Activated B cell treated with CpG ODN at 0.5 μM for 24 hours (primary cell): ENCODE measurements at regions not wholly inside any gene's neighbourhood (a gene's known extent, or its start where the extent isn't known, plus 50 kb on each side); places are given as distances from the start of the nearest gene placed in this dataset.
A peak's percentile ranks its signal among the peaks of the same experiment; 100 is the strongest.
"Not testable (repeated sequence)": the region's sequence is repeated elsewhere in the genome, so short reads cannot be mapped to it uniquely, and the experiment has no call there.

ENCODE experiments used
- ATAC-seq: fragments of 200-7000 bp; cut with Tn5 transposase; one replicate; pipeline ENCODE4 v1.10.0; 2021; ENCODE audit warnings: low read depth, mild to moderate bottlenecking, moderate library complexity
- CTCF ChIA-PET: fragments of 350-600 bp; sonication (Branson Sonifier 250); formaldehyde crosslinking; loops from one replicate; lab custom pipeline; 2021; ENCODE audit warnings: antibody characterized with exemption; lab: Charles Lee
- POLR2A ChIA-PET: fragments of 350-600 bp; sonication (Branson Sonifier 250); formaldehyde crosslinking; loops from one replicate; lab custom pipeline; 2021; ENCODE audit warnings: antibody characterized with exemption; lab: Charles Lee
- DNase-seq: peaks from one replicate; pipeline ENCODE4 v3.0.0; 2022
- H3K27ac Mint-ChIP-seq: one replicate; pipeline ENCODE4 v1.8.0; 2020; ENCODE audit warnings: mixed read lengths
- H3K27me3 Mint-ChIP-seq: one replicate; pipeline ENCODE4 v1.8.0; 2021; ENCODE audit warnings: mixed read lengths
- H3K36me3 Mint-ChIP-seq: one replicate; pipeline ENCODE4 v1.8.0; 2021; ENCODE audit warnings: low read depth, mixed read lengths
- H3K4me1 Mint-ChIP-seq: one replicate; pipeline ENCODE4 v1.8.0; 2021; ENCODE audit warnings: mixed read lengths
- H3K4me3 Mint-ChIP-seq: one replicate; pipeline ENCODE4 v1.8.0; 2020; ENCODE audit warnings: mild to moderate bottlenecking, mixed read lengths
- H3K9me3 Mint-ChIP-seq: one replicate; pipeline ENCODE4 v1.8.0; 2020; ENCODE audit warnings: mixed read lengths
- intact Hi-C: fragments of 100-400 bp; cut with micrococcal nuclease; formaldehyde crosslinking; loops from one replicate; pipeline ENCODE4 v1.15.1; 2024
- TF ChIP-seq, protein P1 (sequence below): fragments of 200-600 bp; IDR thresholded peaks from one replicate; pipeline ENCODE4 v1.8.0; 2022; ENCODE audit warnings: antibody characterized with exemption, mild to moderate bottlenecking

DNA sequence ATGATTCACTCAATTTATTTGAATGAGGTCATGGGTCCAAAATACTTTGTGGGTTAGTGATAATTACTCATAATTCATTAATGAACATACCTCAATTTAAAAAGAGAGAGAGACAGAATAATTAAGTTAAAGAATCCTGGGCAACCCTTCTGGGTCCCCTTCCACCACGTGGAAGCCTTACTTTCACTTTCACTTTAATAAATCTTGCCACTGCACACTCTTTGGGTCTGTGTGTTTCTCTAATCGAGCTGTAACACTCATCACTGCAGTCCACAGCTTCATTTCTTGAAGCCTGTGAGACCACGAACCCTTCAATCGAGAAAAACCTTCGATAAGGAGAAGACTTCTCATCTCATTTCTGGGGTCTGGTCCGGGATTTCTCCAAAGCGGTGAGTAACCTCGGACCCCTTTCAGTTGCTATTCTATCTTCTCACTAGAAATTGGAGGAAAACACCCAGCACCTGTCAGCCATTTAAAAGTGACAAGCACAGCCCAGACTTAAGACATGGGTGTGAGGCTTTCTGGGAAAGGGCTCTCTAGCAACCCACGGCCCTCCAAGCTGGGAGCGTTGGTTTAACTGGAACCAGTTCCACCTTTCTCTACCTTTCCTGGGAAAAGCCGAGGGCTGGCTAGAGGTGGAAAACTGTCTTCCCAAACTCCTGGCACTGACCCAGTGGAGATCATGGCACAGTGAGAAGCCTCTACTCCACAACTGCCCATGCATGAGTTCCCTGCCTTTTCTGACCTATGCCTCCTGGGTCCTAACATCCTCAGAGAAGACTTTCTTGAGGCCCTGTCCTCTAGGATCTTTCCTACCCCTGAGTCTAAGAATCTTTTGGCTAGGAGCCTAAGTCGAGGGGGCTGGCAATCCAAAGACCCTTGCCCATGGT is 148.8 kb upstream of the ATF7IP start:
- peak overlapping the region; percentile 82 for H3K27ac Mint-ChIP-seq
- peak; percentile 62 for ATAC-seq
- H3K4me3 Mint-ChIP-seq, result peak overlapping the region; percentile 70
- peaks cover 9% of the 10 kb centered on the region for H3K9me3 Mint-ChIP-seq
- DNase-seq, result no peak
- H3K4me1 Mint-ChIP-seq, result peaks cover 34% of the 10 kb centered on the region
- no peaks in the 10 kb centered on the region for H3K27me3 Mint-ChIP-seq
- ChIA-PET POLR2A (interaction anchor here (1.1 kb wide), 1 partner anchor 24 kb away, joined by 3 read pairs; no protein-coding TSS in a partner anchor), CTCF (interaction anchor here (1.1 kb wide), 1 partner anchor 31 kb away, joined by 6 read pairs; no protein-coding TSS in a partner anchor)
- intact Hi-C loops, result loop anchor here (2.0 kb wide), 1 partner anchor 26 kb away; no protein-coding TSS in a partner anchor
- peaks cover 10% of the 10 kb centered on the region for H3K36me3 Mint-ChIP-seq
- TF ChIP-seq, protein P1, sequence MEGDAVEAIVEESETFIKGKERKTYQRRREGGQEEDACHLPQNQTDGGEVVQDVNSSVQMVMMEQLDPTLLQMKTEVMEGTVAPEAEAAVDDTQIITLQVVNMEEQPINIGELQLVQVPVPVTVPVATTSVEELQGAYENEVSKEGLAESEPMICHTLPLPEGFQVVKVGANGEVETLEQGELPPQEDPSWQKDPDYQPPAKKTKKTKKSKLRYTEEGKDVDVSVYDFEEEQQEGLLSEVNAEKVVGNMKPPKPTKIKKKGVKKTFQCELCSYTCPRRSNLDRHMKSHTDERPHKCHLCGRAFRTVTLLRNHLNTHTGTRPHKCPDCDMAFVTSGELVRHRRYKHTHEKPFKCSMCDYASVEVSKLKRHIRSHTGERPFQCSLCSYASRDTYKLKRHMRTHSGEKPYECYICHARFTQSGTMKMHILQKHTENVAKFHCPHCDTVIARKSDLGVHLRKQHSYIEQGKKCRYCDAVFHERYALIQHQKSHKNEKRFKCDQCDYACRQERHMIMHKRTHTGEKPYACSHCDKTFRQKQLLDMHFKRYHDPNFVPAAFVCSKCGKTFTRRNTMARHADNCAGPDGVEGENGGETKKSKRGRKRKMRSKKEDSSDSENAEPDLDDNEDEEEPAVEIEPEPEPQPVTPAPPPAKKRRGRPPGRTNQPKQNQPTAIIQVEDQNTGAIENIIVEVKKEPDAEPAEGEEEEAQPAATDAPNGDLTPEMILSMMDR, result no peak

DNA sequence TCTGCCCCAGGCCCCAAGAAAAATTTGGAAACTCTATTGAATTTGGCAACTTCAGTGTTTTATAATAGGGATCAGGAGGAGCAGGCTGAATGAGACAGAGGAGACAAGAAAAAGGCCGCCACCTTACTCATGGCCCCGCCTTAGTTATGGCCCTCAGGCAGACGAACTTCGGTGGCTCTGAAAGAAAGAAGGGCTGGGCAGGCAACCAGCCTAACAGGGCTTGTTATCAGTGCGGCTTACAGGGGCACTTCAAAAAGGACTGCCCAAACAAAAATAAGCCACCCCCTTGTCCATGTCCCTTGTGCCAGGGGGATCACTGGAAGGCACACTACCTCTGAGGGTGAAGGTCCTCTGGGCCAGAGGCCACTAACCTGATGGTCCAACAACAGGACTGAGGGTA is 146.3 kb upstream of the ATF7IP start:
- ChIA-PET POLR2A (no interaction called here), CTCF (no interaction called here)
- H3K4me3 Mint-ChIP-seq, result no peak overlapping the region
- H3K27me3 Mint-ChIP-seq, result no peaks in the 10 kb centered on the region
- peaks cover 10% of the 10 kb centered on the region for H3K36me3 Mint-ChIP-seq
- peaks cover 34% of the 10 kb centered on the region for H3K4me1 Mint-ChIP-seq
- no peak for DNase-seq
- no peak overlapping the region for H3K27ac Mint-ChIP-seq
- TF ChIP-seq, protein P1, result no peak
- intact Hi-C loops, result no loop called here
- no peak for ATAC-seq
- peaks cover 9% of the 10 kb centered on the region for H3K9me3 Mint-ChIP-seq

DNA sequence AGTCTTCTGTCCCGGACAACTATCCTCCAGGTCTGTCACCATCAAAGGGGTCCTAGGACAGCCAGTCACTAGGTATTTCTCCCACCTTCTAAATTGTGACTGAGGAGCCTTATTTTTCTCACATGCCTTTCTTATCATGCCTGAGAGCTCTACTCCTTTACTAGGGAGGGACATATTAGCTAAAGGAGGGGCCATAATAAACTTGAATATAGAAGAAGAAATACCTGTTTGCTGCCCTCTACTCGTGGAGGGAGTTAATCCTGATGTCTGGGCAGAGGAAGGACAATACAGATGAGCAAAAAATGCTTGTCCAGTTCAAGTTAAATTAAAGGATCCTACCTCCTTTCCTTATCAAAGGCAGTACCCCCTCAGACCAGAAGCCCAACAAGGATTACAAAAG is 145.8 kb upstream of the ATF7IP start:
- not testable (repeated sequence) for H3K4me3 Mint-ChIP-seq

DNA sequence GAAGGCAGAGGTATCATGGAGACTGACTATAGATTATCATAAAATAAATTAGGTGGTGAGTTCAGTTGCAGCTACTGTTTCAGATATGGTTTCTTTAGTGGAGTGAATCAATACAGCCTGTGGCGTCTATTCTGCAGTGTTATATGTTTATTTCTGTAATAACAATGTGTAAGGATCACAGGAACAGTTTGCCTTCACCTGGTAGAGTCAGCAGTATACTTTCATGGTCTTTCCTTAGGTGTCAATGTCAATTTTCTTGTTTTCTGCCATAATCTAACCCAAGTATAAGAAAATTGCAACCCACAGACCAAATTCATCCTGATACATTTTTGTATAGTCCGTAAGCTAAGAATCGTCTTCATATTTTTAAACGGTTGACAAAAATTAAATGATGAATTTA is 140.4 kb upstream of the ATF7IP start:
- no peaks in the 10 kb centered on the region for H3K27me3 Mint-ChIP-seq
- H3K27ac Mint-ChIP-seq, result no peak overlapping the region
- POLR2A ChIA-PET, result no interaction called here
- peaks cover 11% of the 10 kb centered on the region for H3K9me3 Mint-ChIP-seq
- ATAC-seq (no peak), DNase-seq (no peak)
- H3K4me1 Mint-ChIP-seq, result peaks cover 15% of the 10 kb centered on the region
- TF ChIP-seq, protein P1, result no peak
- peaks cover 10% of the 10 kb centered on the region for H3K36me3 Mint-ChIP-seq
- CTCF ChIA-PET, result interaction anchor here (0.8 to 2.0 kb wide), 2 partner anchors 13 to 229 kb away, joined by 3 to 13 read pairs; no protein-coding TSS in a partner anchor
- no peak overlapping the region for H3K4me3 Mint-ChIP-seq
- intact Hi-C loops, result no loop called here

More for the DNA sequence above, 145.8 kb upstream of the ATF7IP start:
- Mint-ChIP-seq H3K36me3 (peaks cover 10% of the 10 kb centered on the region), H3K4me1 (peaks cover 34% of the 10 kb centered on the region)
- intact Hi-C loops, result loop anchor here (2.0 kb wide), 2 partner anchors 63 to 555 kb away; a partner anchor contains a TSS
- POLR2A ChIA-PET, result interaction anchor here (0.5 kb wide), 1 partner anchor 36 kb away, joined by 3 read pairs; no protein-coding TSS in a partner anchor
- H3K9me3 Mint-ChIP-seq, ATAC-seq, DNase-seq, H3K27ac Mint-ChIP-seq, H3K27me3 Mint-ChIP-seq: not testable (repeated sequence)
- CTCF ChIA-PET, result interaction anchor here (1.2 to 2.0 kb wide), 2 partner anchors 34 to 108 kb away, joined by 3 to 15 read pairs; no protein-coding TSS in a partner anchor

DNA sequence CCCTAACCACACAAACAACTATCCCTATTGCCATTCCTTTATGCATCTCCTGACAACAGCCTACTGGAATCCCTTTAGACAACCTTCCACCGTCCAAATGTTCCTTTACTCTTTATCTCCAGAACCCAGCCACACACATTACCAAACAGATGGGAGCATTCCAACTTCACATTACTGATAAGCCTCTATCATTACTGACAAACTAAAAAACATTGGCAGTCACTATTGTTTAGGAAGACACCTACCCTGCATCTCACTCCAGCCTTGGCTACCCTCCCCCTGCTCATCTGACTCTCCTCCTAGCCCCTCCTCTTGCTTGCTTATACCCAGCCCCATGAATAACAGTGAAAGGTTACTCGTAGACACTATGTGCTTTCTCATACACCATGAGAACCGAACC is 130.3 kb upstream of the ATF7IP start:
- CTCF ChIA-PET, POLR2A ChIA-PET, H3K36me3 Mint-ChIP-seq, DNase-seq, H3K4me3 Mint-ChIP-seq, H3K27me3 Mint-ChIP-seq, H3K27ac Mint-ChIP-seq, ATAC-seq: not testable (repeated sequence)
- Mint-ChIP-seq H3K4me1 (peaks cover 24% of the 10 kb centered on the region), H3K9me3 (peaks cover 20% of the 10 kb centered on the region)
- intact Hi-C loops, result loop anchor here (5.0 kb wide), 1 partner anchor 762 kb away; no protein-coding TSS in a partner anchor

DNA sequence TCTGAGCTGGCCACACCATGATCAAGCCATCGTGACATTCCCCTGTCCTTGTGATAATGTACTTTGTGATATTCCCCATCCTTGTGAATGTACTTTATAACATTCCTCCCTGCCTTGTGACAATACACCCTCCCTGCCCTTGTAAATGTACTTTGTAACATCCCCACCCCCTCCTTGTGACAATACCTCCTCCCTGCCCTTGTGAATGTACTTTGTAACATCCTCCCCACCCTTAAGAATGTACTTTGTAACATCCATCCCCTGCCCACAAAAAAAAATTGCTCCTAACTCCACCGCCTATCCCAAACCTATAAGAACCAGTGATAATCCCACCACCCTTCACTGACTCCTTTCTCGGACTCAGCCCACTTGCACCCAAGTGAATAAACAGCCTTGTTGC is 128.8 kb upstream of the ATF7IP start:
- H3K4me3 Mint-ChIP-seq, DNase-seq, H3K27me3 Mint-ChIP-seq, H3K36me3 Mint-ChIP-seq, ATAC-seq, POLR2A ChIA-PET, H3K9me3 Mint-ChIP-seq, H3K27ac Mint-ChIP-seq: not testable (repeated sequence)
- peaks cover 34% of the 10 kb centered on the region for H3K4me1 Mint-ChIP-seq
- intact Hi-C loops, result loop anchor here (5.0 kb wide), 1 partner anchor 761 kb away; no protein-coding TSS in a partner anchor
- CTCF ChIA-PET, result interaction anchor here (2.7 to 4.9 kb wide), 3 partner anchors 181 to 480 kb away, joined by 27 to 84 read pairs (median 38); no protein-coding TSS in a partner anchor
